ENCODE measurements at regions not wholly inside any gene's neighbourhood (a gene's known extent, or its start where the extent isn't known, plus 50 kb on each side); places are given as distances from the start of the nearest gene placed in this dataset.

DNA sequence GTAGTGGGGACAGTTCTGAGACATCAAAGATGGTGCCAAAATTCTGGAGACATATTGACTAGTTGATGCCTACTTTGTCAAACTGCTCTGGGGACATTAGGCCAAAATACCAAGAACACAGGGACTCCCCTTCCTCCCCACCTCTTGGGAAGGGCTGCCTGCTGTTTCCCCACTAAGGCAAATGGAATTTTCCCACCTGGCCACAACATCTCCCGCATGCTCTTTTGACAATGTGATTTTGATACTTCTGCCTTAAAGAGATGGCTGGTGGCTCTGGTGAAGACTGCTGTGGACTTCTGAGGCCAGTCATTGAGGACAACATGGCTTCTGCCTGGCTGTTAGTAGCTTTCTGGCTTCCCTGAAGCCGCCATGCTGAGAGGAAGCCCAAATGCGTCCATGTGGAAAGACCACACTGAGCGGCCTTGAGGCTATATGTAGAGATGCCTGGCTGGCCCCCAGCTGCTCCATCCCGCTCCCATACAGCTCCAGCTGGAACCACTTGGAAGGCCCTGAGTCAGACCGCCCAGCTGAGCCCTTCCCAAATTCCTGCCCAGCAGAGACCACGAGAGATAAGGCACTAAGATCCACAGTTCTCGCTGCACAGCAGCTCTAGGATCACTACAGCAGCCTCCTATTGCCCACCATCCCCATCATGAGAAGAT is 226.7 kb downstream of the SYK start:
- TF ChIP-seq, protein P1, sequence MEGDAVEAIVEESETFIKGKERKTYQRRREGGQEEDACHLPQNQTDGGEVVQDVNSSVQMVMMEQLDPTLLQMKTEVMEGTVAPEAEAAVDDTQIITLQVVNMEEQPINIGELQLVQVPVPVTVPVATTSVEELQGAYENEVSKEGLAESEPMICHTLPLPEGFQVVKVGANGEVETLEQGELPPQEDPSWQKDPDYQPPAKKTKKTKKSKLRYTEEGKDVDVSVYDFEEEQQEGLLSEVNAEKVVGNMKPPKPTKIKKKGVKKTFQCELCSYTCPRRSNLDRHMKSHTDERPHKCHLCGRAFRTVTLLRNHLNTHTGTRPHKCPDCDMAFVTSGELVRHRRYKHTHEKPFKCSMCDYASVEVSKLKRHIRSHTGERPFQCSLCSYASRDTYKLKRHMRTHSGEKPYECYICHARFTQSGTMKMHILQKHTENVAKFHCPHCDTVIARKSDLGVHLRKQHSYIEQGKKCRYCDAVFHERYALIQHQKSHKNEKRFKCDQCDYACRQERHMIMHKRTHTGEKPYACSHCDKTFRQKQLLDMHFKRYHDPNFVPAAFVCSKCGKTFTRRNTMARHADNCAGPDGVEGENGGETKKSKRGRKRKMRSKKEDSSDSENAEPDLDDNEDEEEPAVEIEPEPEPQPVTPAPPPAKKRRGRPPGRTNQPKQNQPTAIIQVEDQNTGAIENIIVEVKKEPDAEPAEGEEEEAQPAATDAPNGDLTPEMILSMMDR (conservative IDR thresholded peaks at IDR 0.05; ENCODE audit: low read depth, low read length): no peak
- no peak for TF ChIP-seq EZH2 (IDR thresholded peaks at IDR 0.05; ENCODE audit: borderline replicate concordance, low read depth, low read length, poor library complexity, severe bottlenecking)
